Left renal pelvis (tissue), 4 donors: ENCODE measurements at regions not wholly inside any gene's neighbourhood (a gene's known extent, or its start where the extent isn't known, plus 50 kb on each side); places are given as distances from the start of the nearest gene placed in this dataset.
"Not testable (repeated sequence)": the region's sequence is repeated elsewhere in the genome, so short reads cannot be mapped to it uniquely, and the experiment has no call there.

Source experiments
- DNase-seq, 4 donors: peaks; one replicate each; pipeline ENCODE4 v3.0.0-alpha.2; 2013; ENCODE audit warnings: low read depth in 4 of 4, low spot score in 3 of 4

- no peak for DNase-seq
Observed at GRCh38 chr10:106309376-106309775, 855.1 kb downstream of the SORCS1 start.

- no peak for DNase-seq
Observed at GRCh38 chr10:106308284-106308683, 856.2 kb downstream of the SORCS1 start.

DNA sequence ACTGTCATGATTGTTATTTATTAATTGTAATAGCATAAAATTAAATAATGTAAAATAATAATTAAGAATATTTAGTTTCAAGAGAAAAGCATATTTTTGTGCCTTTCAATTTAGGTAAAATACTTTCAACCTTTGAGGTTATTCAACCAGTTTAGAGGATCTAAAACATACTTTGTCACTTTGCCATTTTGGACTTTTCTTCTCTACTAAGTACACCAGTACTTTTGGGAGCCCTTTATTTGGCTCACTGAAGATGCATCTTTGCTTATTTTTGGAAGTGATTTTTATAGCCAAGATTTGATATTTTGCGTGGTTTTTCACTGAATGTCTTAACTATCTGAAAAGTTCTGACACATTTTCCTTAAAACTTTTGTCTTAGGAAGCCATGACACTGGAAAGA is 860.5 kb downstream of the SORCS1 start:
- no peak for DNase-seq

GRCh38 chr10:106302961-106303360 is 861.5 kb downstream of the SORCS1 start:
- DNase-seq, result no peak

GRCh38 chr10:106301146-106301545 is 863.4 kb downstream of the SORCS1 start:
- no peak for DNase-seq

- DNase-seq, result no peak
Observed at GRCh38 chr10:106296750-106297392, 867.6 kb downstream of the SORCS1 start.

- no peak for DNase-seq
Observed at GRCh38 chr10:106284802-106285587, 879.5 kb downstream of the SORCS1 start.

- DNase-seq, result no peak
Observed at GRCh38 chr10:106280896-106281460, 883.5 kb downstream of the SORCS1 start.

GRCh38 chr10:106278383-106278782 is 886.1 kb downstream of the SORCS1 start:
- no peak for DNase-seq

- DNase-seq, result no peak
Observed at GRCh38 chr10:106271237-106271636, 893.3 kb downstream of the SORCS1 start.

GRCh38 chr10:106268000-106268399 is 896.5 kb downstream of the SORCS1 start:
- DNase-seq, result no peak

GRCh38 chr10:106267591-106267990 is 896.9 kb downstream of the SORCS1 start:
- no peak for DNase-seq

GRCh38 chr10:106257432-106257831 is 907.1 kb downstream of the SORCS1 start:
- not testable (repeated sequence) for DNase-seq

DNA sequence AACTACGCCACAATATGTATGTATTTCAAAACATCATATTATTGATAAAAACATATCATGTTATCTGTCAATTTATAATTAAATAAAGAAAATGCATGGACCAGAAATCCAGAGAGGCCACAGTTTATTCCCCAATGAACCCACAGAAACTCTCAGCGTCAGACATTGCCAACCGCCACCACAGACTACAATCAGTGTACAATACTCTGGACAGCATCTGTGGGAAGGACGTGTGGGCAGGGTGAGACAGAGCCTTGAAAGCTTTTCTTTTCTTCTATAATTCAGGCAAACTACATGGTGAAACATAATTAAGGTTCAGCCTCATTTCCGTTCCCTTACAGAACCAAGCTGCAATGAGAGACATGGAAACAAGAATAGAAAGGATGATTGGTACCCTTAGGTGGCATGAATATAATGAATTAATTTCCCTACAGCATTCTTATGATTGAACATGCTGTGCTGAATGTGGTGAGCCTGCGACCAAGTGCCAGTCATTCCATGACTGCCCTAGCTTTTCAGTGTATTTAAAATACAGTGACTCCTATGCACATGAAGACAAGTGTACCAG is 909.3 kb downstream of the SORCS1 start:
- DNase-seq, result no peak

GRCh38 chr10:106254071-106254470 is 910.4 kb downstream of the SORCS1 start:
- no peak for DNase-seq

DNA sequence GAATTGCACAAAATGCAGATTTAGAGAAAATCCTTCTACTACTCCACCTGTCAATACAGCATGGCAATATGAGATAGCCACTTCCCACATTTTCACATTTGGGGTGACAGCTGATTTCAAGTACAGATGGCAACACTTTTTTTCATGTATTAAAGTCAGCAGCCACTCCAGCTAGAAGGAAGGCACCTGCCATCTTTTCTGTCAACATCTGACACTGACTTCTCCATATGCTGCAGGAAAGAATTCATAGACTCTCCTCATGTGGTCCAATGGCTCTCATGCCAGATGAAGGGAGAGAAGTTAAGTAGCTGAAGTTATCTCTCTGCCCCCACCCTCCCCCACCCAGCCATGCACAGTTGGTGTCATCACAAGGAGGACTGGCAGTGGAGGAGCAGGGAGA is 912.0 kb downstream of the SORCS1 start:
- no peak for DNase-seq

DNA sequence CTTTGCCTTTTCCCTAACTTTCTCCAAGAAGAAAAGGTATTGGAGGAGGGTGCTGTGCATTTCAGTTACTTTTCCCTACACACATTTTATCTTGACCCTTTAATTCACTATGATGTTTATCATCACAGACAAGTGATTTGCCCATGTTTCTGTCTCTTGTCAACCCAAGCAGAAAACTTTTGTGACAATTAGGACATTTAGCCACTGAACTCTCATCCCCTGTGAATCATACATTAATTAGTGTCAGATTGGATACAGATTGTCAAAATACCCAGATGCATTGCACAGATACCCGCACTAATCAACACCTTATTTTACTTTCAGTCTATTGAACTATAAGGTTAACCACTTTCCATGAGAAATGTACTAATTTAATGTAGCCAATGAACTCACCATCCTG is 912.9 kb downstream of the SORCS1 start:
- DNase-seq, result no peak

DNA sequence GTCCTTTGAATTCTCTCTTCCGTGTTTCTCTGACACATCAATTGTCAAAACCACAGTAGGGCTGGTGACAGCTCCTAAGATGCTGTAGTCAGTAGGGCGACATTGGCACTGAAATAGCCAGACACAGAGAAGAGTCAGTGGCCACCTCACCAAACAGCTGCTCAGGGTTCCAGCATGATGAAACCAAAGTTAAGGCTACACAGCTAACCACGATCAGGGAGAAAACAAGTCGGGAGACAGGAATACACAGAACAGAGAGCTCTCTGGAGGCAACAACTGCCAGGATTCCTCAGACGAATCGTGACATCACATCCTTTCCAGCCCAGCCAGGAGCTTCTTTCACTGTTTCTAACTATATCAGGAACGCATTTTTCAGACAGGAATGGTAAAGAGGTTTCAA is 922.2 kb downstream of the SORCS1 start:
- no peak for DNase-seq

- DNase-seq, result no peak
Observed at GRCh38 chr10:106226828-106227227, 937.7 kb downstream of the SORCS1 start.

- no peak for DNase-seq
Observed at GRCh38 chr10:106226142-106226541, 938.4 kb downstream of the SORCS1 start.

- no peak for DNase-seq
Observed at GRCh38 chr10:106224676-106225075, 939.8 kb downstream of the SORCS1 start.

DNA sequence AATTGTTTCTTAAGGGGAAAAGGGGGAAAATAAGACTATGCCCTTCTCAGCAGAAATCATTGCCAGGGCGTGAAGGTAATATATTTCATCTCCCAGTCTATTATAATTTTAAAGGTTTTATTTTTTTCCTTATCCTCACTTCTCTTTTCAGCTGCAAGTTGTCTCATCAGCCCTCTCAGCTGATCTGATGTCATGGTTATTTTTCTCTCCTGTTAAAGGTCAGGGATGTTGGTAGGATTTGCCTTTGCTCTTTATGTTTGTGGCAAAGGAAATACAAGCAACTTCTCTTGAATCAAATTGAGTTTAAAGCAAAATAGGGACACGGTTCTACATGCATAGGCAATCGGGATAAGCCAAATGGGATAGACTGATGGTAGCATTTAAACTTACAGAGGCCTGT is 946.9 kb downstream of the SORCS1 start:
- DNase-seq, result no peak
